Epithelial cell of prostate (primary cell): ENCODE measurements at regions not wholly inside any gene's neighbourhood (a gene's known extent, or its start where the extent isn't known, plus 50 kb on each side); places are given as distances from the start of the nearest gene placed in this dataset.
"Not testable (repeated sequence)": the region's sequence is repeated elsewhere in the genome, so short reads cannot be mapped to it uniquely, and the experiment has no call there.

ENCODE experiments used
- DNase-seq: peaks from one replicate; pipeline ENCODE4 v3.0.0-alpha.2; 2011; ENCODE audit warnings: low read depth, low spot score
- H3K27ac ChIP-seq: fragments of 450-650 bp; 2 replicates; pipeline ENCODE4 v1.5.1; 2017; ENCODE audit warnings: mild to moderate bottlenecking

GRCh38 chr4:55696424-55696823 is 60.3 kb upstream of the NMU start:
- DNase-seq, H3K27ac ChIP-seq: not testable (repeated sequence)

- DNase-seq = no peak
- H3K27ac ChIP-seq = no peak overlapping the region
Measured at GRCh38 chr4:55706541-55706940, 70.4 kb upstream of the NMU start.

DNA sequence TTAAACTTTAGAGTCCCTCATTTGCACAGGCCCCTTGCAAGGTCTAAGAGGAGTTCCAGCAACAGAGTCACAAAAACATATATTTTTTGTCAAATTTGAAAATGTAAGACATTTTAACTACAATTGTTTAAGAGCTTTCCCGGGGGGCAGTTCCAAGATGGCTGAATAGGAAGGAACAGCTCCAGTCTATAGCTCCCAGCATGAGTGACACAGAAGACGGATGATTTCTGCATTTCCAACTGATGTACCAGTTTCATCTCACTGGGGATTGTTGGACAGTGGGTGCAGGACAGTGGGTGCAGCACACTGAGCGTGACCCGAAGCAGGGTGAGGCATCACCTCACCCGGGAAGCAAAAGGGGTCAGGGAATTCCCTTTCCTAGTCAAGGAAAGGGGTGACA is 71.4 kb upstream of the NMU start:
- H3K27ac ChIP-seq = no peak overlapping the region
- no peak for DNase-seq

DNA sequence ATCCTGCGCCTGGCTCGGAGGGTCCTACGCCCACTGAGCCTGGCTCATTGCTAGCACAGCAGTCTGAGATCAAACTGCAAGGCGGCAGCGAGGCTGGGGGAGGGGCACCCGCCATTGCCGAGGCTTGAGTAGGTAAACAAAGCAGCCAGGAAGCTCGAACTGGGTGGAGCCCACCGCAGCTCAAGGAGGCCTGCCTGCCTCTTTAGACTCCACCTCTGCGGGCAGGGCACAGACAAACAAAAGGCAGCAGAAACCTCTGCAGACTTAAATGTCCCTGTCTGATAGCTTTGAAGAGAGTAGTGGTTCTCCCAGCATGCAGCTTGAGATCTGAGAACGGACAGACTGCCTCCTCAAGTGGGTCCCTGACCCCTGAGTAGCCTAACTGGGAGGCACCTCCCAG is 71.9 kb upstream of the NMU start:
- not testable (repeated sequence) for DNase-seq, H3K27ac ChIP-seq

GRCh38 chr4:55712835-55713234 is 76.7 kb upstream of the NMU start:
- DNase-seq, H3K27ac ChIP-seq: not testable (repeated sequence)

GRCh38 chr4:55721651-55722050 is 85.6 kb upstream of the NMU start:
- no peak for DNase-seq
- H3K27ac ChIP-seq = no peak overlapping the region

- no peak overlapping the region for H3K27ac ChIP-seq
- DNase-seq = no peak
Measured at GRCh38 chr4:55722132-55722531, 86.0 kb upstream of the NMU start.

DNA sequence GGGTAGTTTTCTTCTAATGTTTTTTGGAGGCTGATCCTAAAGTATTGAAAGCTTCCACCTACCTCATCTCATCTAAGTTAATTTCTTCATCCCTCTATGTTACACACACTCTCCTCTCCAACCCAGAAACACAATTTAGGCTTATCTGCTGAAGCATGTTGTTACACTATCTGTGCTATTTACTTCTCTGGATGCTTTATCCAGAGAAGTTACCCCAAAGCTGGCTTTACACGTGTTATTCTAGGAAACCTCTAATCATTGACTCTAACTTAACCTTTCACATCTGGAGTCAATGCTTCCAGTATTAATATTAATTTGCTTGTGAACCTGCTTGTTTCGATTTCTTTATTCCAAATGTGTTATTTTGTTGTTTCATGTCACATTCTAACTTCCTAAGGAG is 87.3 kb upstream of the NMU start:
- DNase-seq = no peak
- no peak overlapping the region for H3K27ac ChIP-seq

GRCh38 chr4:55725057-55725456 is 89.0 kb upstream of the NMU start:
- H3K27ac ChIP-seq = no peak overlapping the region
- no peak for DNase-seq

DNA sequence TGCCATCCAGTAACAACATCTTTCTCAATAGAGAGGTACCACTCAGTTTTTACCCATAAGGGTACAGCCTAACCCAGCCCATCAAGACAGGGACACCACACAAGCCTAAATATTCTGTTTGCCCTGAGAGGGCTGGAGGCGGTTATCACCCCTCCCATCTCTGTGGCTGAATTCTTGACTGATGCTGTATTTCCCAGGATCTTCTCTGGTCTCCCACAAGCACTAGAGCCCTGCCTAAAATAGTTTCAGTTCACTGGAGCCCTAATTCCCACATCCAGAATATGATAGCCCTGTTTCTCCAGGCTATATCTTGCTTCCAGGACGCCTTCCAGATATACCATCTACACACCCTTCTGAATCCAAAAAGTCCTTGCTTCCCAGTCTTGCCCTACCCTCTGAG is 91.6 kb upstream of the NMU start:
- no peak for DNase-seq
- H3K27ac ChIP-seq = no peak overlapping the region

DNA sequence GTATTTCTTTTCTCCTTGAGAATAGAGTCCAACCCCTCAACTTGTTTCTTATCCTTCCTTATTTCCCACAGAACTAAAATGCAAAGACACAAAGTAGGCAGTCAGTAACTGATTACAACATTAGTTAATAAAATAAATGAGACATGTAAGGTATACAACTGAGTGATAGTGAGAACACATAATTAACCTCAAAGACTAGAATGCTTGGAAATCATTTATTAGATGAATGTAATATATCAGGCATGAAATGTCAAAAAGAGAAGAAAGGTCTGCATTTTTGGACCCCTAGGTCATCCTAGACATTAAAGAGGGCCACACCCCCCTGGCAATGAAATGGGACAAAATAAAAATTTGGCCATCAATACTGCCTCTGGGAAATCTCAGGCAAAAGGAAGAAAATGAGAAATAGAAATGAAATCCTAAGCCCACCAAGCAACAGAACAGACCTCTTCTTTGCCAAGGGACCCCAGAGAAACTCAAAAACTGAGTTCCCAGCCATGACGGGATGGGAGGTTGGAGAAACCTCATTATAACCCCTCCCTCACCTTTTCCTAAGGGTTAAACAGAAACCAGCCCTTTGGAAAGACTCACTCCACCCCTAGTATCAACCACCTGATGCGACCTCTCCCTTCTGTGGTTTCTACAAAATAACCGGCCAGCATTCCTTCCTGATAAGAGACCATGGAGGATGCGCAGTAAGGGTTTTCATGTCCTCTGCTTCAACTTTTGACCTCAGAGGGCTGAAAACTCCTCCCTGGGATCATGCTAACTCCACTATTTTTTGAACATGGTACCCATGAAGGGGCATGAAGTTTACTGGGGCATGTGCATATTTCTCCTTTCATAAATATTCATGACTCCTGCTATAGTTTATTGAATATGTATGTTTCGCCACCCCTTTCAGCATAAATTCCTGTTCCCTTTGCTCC is 90.0 kb upstream of the EXOC1L start:
- peak; percentile 36 for DNase-seq
- no peak overlapping the region for H3K27ac ChIP-seq

DNA sequence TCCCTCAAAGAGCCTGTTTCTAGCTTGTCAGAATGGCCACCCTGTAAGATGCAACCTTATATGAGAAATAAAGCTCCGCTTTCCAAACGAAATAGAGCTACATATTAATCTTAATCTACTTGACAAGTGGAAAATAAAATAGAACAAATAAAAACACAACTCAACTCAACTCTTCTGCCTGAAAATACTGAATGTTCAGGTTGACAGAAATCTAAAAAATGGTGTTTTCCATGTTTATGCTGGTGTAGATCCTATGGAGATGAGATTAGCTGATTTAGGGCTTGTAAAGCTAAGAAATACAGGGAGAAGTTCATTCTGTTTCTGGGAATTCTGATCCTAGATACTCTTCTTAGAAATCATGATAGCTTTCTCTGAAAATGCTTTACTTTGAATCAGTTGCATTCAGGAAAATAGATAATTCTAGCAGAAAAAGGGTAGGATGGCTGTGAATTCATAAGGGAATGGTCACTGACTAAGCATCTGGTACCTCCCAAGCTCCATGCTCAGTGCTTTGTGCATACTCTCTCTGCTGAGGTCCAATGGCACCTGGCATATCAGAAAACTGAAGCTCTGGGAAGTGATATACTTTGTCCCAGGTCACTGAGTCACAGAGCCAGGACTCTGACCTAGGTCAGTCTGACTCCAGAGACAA is 89.2 kb upstream of the EXOC1L start:
- DNase-seq = no peak

GRCh38 chr4:55731959-55732358 is 87.6 kb upstream of the EXOC1L start:
- DNase-seq = no peak
- H3K27ac ChIP-seq = no peak overlapping the region

More for the DNA sequence above, 89.2 kb upstream of the EXOC1L start:
- no peak overlapping the region for H3K27ac ChIP-seq

DNA sequence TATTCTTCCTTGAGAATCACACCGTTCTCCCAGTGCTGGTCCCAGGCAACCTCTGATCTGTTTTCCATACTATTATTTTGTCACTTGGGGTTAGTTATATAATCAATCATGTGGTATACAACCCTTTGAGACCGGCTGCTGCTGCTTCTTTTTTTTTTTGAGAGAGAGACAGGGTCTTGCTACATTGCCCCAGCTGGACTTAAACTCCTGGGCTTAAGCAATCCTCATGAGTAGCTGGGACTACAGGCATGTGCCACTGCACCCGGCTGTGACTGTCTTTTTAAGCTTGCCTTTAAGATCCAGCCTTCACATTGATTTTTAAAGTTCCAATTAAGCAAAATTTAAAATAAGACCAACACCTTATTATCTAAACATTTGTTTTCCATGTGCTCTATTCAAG is 86.7 kb upstream of the EXOC1L start:
- DNase-seq = no peak
- H3K27ac ChIP-seq = no peak overlapping the region

DNA sequence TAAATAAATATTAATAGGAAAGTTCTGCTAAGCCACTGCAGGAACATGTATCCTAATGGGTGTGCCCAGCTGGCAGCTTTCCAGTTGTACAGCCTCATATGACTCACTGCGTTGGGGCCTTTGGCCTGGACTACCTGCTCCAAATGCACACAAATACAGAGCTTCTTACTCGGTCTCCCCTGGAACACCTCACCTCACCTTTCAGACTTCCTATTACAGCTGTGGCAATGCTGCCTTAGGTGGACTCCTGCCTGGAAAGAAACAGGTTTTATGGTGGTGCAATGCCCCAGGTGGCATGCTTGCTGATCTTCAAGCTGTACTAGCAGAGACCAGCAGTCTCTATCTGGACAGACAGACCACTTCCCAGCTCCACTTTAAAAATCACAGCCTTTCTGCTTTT is 85.7 kb upstream of the EXOC1L start:
- peak; percentile 89 for DNase-seq
- peak overlapping the region; percentile 50 for H3K27ac ChIP-seq

GRCh38 chr4:55736605-55737183 is 82.9 kb upstream of the EXOC1L start:
- no peak for DNase-seq

DNA sequence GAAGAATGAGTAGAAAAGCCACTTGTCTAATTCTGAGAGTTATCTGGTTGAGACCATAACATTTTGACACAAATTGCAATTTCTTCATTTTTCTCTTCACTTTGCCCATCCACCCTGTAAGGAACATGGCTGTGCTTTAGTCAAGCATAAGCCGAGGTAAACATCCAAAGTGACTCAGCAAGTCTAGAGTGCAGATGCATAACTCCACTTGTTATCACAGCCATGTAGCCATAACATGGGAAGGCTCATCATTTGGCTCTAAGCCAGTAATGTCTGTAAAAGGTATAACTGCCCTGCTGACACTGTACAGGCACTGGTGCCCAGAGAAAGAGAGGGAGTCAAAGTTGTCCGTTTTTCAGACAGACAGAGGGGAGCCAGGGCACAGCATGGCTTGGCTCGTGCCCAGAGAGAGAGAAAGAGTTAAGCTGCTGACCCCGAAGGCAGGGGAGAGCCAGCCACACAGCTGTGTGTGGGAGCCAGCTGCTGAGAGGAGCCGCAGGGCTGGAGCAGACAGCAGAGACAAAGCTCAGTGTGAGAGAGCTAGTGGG is 76.9 kb upstream of the EXOC1L start:
- H3K27ac ChIP-seq = no peak overlapping the region
- DNase-seq = no peak

More at GRCh38 chr4:55736605-55737183, 82.9 kb upstream of the EXOC1L start:
- H3K27ac ChIP-seq = no peak overlapping the region

GRCh38 chr4:55744369-55744768 is 75.2 kb upstream of the EXOC1L start:
- no peak overlapping the region for H3K27ac ChIP-seq
- DNase-seq = no peak

DNA sequence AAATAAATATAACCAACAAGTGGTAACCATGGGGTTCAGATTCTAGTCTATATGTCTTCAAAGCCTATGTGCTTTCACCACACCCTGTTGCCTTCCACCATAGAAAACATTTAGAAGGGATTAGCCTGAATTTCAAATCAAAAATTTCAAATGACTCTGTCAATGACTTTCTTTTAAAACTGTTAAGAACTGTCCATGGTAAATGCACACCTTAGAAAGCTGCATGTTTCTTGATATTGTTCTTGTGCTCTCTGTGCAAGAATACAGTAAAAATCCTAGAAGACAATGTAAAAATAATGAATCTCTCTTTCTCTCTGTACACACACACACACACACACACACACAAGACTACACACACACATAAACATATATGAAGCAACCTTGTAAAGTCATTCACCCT is 74.6 kb upstream of the EXOC1L start:
- no peak overlapping the region for H3K27ac ChIP-seq
- DNase-seq = no peak

- H3K27ac ChIP-seq = no peak overlapping the region
- no peak for DNase-seq
Measured at GRCh38 chr4:55747793-55748192, 71.8 kb upstream of the EXOC1L start.

DNA sequence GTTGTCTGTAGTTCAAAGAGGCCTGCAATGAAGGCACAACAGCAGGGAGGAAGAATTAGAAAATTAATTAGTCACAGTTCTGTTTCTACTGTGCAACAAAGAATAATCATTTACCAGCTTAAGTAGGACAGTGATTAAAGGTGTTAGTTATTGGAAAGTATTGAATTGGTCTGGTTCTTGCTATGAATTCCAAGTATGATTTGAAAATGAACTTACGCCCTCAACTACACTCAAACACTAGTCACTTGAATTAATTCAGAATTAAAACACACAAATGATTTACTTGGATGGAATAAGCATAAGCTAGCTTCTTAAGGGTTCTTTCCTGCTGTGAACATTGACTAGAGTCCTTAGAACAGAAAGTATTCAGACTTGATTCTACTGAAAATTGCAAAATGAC is 69.9 kb upstream of the EXOC1L start:
- H3K27ac ChIP-seq = no peak overlapping the region
- DNase-seq = no peak
